ENCODE measurements at regions not wholly inside any gene's neighbourhood (a gene's known extent, or its start where the extent isn't known, plus 50 kb on each side); places are given as distances from the start of the nearest gene placed in this dataset.

- no peak overlapping the region for H3K4me3 ChIP-seq (ENCODE audit: low read depth in 1 of 2, low read length in 2 of 2)
- H3K27me3 ChIP-seq (ENCODE audit: control insufficient read depth in 1 of 2, insufficient read depth in 2 of 2, low read length in 2 of 2): no peaks in the 10 kb centered on the region
- peaks cover 0 to 4% of the 10 kb centered on the region in 2 donors for H3K4me1 ChIP-seq (ENCODE audit: control insufficient read depth in 1 of 2, insufficient read depth in 2 of 2, low read length in 2 of 2)
- no peaks in the 10 kb centered on the region for H3K36me3 ChIP-seq (ENCODE audit: control insufficient read depth in 1 of 2, insufficient read depth in 2 of 2, low read length in 2 of 2)
- no peak overlapping the region for H3K27ac ChIP-seq (ENCODE audit: low read depth, low read length)
- H3K9ac ChIP-seq (ENCODE audit: low read depth in 1 of 2, low read length in 2 of 2): no peak overlapping the region
- H3K9me3 ChIP-seq (ENCODE audit: control insufficient read depth in 1 of 2, low read length in 2 of 2): no peaks in the 10 kb centered on the region
Measured at GRCh38 chr2:198753101-198753500, 704.6 kb downstream of the SATB2 start.

GRCh38 chr2:198749364-198749763 lies 708.4 kb downstream of the SATB2 start:
- no peak overlapping the region for H3K27ac ChIP-seq (ENCODE audit: low read depth, low read length)
- H3K9me3 ChIP-seq (ENCODE audit: control insufficient read depth in 1 of 2, low read length in 2 of 2): no peaks in the 10 kb centered on the region
- H3K36me3 ChIP-seq (ENCODE audit: control insufficient read depth in 1 of 2, insufficient read depth in 2 of 2, low read length in 2 of 2): no peaks in the 10 kb centered on the region
- no peaks in the 10 kb centered on the region for H3K4me1 ChIP-seq (ENCODE audit: control insufficient read depth in 1 of 2, insufficient read depth in 2 of 2, low read length in 2 of 2)
- no peak overlapping the region for H3K4me3 ChIP-seq (ENCODE audit: low read depth in 1 of 2, low read length in 2 of 2)
- H3K9ac ChIP-seq (ENCODE audit: low read depth in 1 of 2, low read length in 2 of 2): no peak overlapping the region
- no peaks in the 10 kb centered on the region for H3K27me3 ChIP-seq (ENCODE audit: control insufficient read depth in 1 of 2, insufficient read depth in 2 of 2, low read length in 2 of 2)

- Histone ChIP-seq H3K27me3 (ENCODE audit: control insufficient read depth in 1 of 2, insufficient read depth in 2 of 2, low read length in 2 of 2) (no peaks in the 10 kb centered on the region), H3K4me3 (ENCODE audit: low read depth in 1 of 2, low read length in 2 of 2) (no peak overlapping the region), H3K4me1 (ENCODE audit: control insufficient read depth in 1 of 2, insufficient read depth in 2 of 2, low read length in 2 of 2) (no peaks in the 10 kb centered on the region), H3K36me3 (ENCODE audit: control insufficient read depth in 1 of 2, insufficient read depth in 2 of 2, low read length in 2 of 2) (no peaks in the 10 kb centered on the region), H3K9ac (ENCODE audit: low read depth in 1 of 2, low read length in 2 of 2) (no peak overlapping the region), H3K9me3 (ENCODE audit: control insufficient read depth in 1 of 2, low read length in 2 of 2) (no peaks in the 10 kb centered on the region), H3K27ac (ENCODE audit: low read depth, low read length) (no peak overlapping the region)
Measured at GRCh38 chr2:198731842-198732399, 725.8 kb downstream of the SATB2 start.

- no peaks in the 10 kb centered on the region for H3K27me3 ChIP-seq (ENCODE audit: control insufficient read depth in 1 of 2, insufficient read depth in 2 of 2, low read length in 2 of 2)
- no peak overlapping the region for H3K4me3 ChIP-seq (ENCODE audit: low read depth in 1 of 2, low read length in 2 of 2)
Measured at GRCh38 chr2:198720266-198720665, 737.5 kb downstream of the SATB2 start.

GRCh38 chr2:198717451-198717850 lies 740.3 kb downstream of the SATB2 start:
- Histone ChIP-seq H3K9ac (ENCODE audit: low read depth in 1 of 2, low read length in 2 of 2) (no peak overlapping the region), H3K4me1 (ENCODE audit: control insufficient read depth in 1 of 2, insufficient read depth in 2 of 2, low read length in 2 of 2) (no peaks in the 10 kb centered on the region), H3K36me3 (ENCODE audit: control insufficient read depth in 1 of 2, insufficient read depth in 2 of 2, low read length in 2 of 2) (no peaks in the 10 kb centered on the region), H3K9me3 (ENCODE audit: control insufficient read depth in 1 of 2, low read length in 2 of 2) (no peaks in the 10 kb centered on the region), H3K27me3 (ENCODE audit: control insufficient read depth in 1 of 2, insufficient read depth in 2 of 2, low read length in 2 of 2) (no peaks in the 10 kb centered on the region), H3K4me3 (ENCODE audit: low read depth in 1 of 2, low read length in 2 of 2) (no peak overlapping the region), H3K27ac (ENCODE audit: low read depth, low read length) (no peak overlapping the region)

More at GRCh38 chr2:198720266-198720665, 737.5 kb downstream of the SATB2 start:
- Histone ChIP-seq H3K9ac (ENCODE audit: low read depth in 1 of 2, low read length in 2 of 2) (no peak overlapping the region), H3K27ac (ENCODE audit: low read depth, low read length) (no peak overlapping the region), H3K4me1 (ENCODE audit: control insufficient read depth in 1 of 2, insufficient read depth in 2 of 2, low read length in 2 of 2) (no peaks in the 10 kb centered on the region), H3K36me3 (ENCODE audit: control insufficient read depth in 1 of 2, insufficient read depth in 2 of 2, low read length in 2 of 2) (no peaks in the 10 kb centered on the region), H3K9me3 (ENCODE audit: control insufficient read depth in 1 of 2, low read length in 2 of 2) (no peaks in the 10 kb centered on the region)

- Histone ChIP-seq H3K4me3 (ENCODE audit: low read depth in 1 of 2, low read length in 2 of 2) (no peak overlapping the region), H3K9ac (ENCODE audit: low read depth in 1 of 2, low read length in 2 of 2) (no peak overlapping the region), H3K4me1 (ENCODE audit: control insufficient read depth in 1 of 2, insufficient read depth in 2 of 2, low read length in 2 of 2) (no peaks in the 10 kb centered on the region), H3K9me3 (ENCODE audit: control insufficient read depth in 1 of 2, low read length in 2 of 2) (no peaks in the 10 kb centered on the region), H3K36me3 (ENCODE audit: control insufficient read depth in 1 of 2, insufficient read depth in 2 of 2, low read length in 2 of 2) (no peaks in the 10 kb centered on the region), H3K27me3 (ENCODE audit: control insufficient read depth in 1 of 2, insufficient read depth in 2 of 2, low read length in 2 of 2) (no peaks in the 10 kb centered on the region), H3K27ac (ENCODE audit: low read depth, low read length) (no peak overlapping the region)
Measured at GRCh38 chr2:198715302-198715835, 742.4 kb downstream of the SATB2 start.

- no peaks in the 10 kb centered on the region for H3K9me3 ChIP-seq (ENCODE audit: control insufficient read depth in 1 of 2, low read length in 2 of 2)
- no peak overlapping the region for H3K9ac ChIP-seq (ENCODE audit: low read depth in 1 of 2, low read length in 2 of 2)
Measured at GRCh38 chr2:198712485-198712884, 745.3 kb downstream of the SATB2 start.

GRCh38 chr2:198711484-198711883 lies 746.3 kb downstream of the SATB2 start:
- Histone ChIP-seq H3K27me3 (ENCODE audit: control insufficient read depth in 1 of 2, insufficient read depth in 2 of 2, low read length in 2 of 2) (no peaks in the 10 kb centered on the region), H3K36me3 (ENCODE audit: control insufficient read depth in 1 of 2, insufficient read depth in 2 of 2, low read length in 2 of 2) (no peaks in the 10 kb centered on the region), H3K9ac (ENCODE audit: low read depth in 1 of 2, low read length in 2 of 2) (no peak overlapping the region), H3K4me3 (ENCODE audit: low read depth in 1 of 2, low read length in 2 of 2) (no peak overlapping the region), H3K9me3 (ENCODE audit: control insufficient read depth in 1 of 2, low read length in 2 of 2) (no peaks in the 10 kb centered on the region), H3K4me1 (ENCODE audit: control insufficient read depth in 1 of 2, insufficient read depth in 2 of 2, low read length in 2 of 2) (no peaks in the 10 kb centered on the region), H3K27ac (ENCODE audit: low read depth, low read length) (no peak overlapping the region)

More at GRCh38 chr2:198712485-198712884, 745.3 kb downstream of the SATB2 start:
- Histone ChIP-seq H3K4me1 (ENCODE audit: control insufficient read depth in 1 of 2, insufficient read depth in 2 of 2, low read length in 2 of 2) (no peaks in the 10 kb centered on the region), H3K27ac (ENCODE audit: low read depth, low read length) (no peak overlapping the region), H3K27me3 (ENCODE audit: control insufficient read depth in 1 of 2, insufficient read depth in 2 of 2, low read length in 2 of 2) (no peaks in the 10 kb centered on the region), H3K36me3 (ENCODE audit: control insufficient read depth in 1 of 2, insufficient read depth in 2 of 2, low read length in 2 of 2) (no peaks in the 10 kb centered on the region), H3K4me3 (ENCODE audit: low read depth in 1 of 2, low read length in 2 of 2) (no peak overlapping the region)

GRCh38 chr2:198710562-198710961 lies 747.2 kb downstream of the SATB2 start:
- Histone ChIP-seq H3K27ac (ENCODE audit: low read depth, low read length) (no peak overlapping the region), H3K9ac (ENCODE audit: low read depth in 1 of 2, low read length in 2 of 2) (no peak overlapping the region), H3K4me1 (ENCODE audit: control insufficient read depth in 1 of 2, insufficient read depth in 2 of 2, low read length in 2 of 2) (no peaks in the 10 kb centered on the region), H3K27me3 (ENCODE audit: control insufficient read depth in 1 of 2, insufficient read depth in 2 of 2, low read length in 2 of 2) (no peaks in the 10 kb centered on the region), H3K4me3 (ENCODE audit: low read depth in 1 of 2, low read length in 2 of 2) (no peak overlapping the region), H3K36me3 (ENCODE audit: control insufficient read depth in 1 of 2, insufficient read depth in 2 of 2, low read length in 2 of 2) (no peaks in the 10 kb centered on the region), H3K9me3 (ENCODE audit: control insufficient read depth in 1 of 2, low read length in 2 of 2) (no peaks in the 10 kb centered on the region)

- no peaks in the 10 kb centered on the region for H3K9me3 ChIP-seq (ENCODE audit: control insufficient read depth in 1 of 2, low read length in 2 of 2)
- no peaks in the 10 kb centered on the region for H3K27me3 ChIP-seq (ENCODE audit: control insufficient read depth in 1 of 2, insufficient read depth in 2 of 2, low read length in 2 of 2)
- no peak overlapping the region for H3K9ac ChIP-seq (ENCODE audit: low read depth in 1 of 2, low read length in 2 of 2)
- no peak overlapping the region for H3K4me3 ChIP-seq (ENCODE audit: low read depth in 1 of 2, low read length in 2 of 2)
- no peak overlapping the region for H3K27ac ChIP-seq (ENCODE audit: low read depth, low read length)
- no peaks in the 10 kb centered on the region for H3K4me1 ChIP-seq (ENCODE audit: control insufficient read depth in 1 of 2, insufficient read depth in 2 of 2, low read length in 2 of 2)
- no peaks in the 10 kb centered on the region for H3K36me3 ChIP-seq (ENCODE audit: control insufficient read depth in 1 of 2, insufficient read depth in 2 of 2, low read length in 2 of 2)
Measured at GRCh38 chr2:198706476-198707082, 751.2 kb downstream of the SATB2 start.

Measured in duodenal mucosa (tissue), 2 donors.